GM20000 (cell line): ENCODE measurements at regions not wholly inside any gene's neighbourhood (a gene's known extent, or its start where the extent isn't known, plus 50 kb on each side); places are given as distances from the start of the nearest gene placed in this dataset.

Experiments used
- DNase-seq: peaks from one replicate; pipeline ENCODE4 v3.0.0; 2012; ENCODE audit warnings: low spot score
- TF ChIP-seq, protein P1 (sequence below): IDR thresholded peaks from 2 replicates; pipeline ENCODE4 v1.5.1; 2012; ENCODE audit warnings: mild to moderate bottlenecking, control low read depth; ENCODE audit errors: extremely low read depth, missing control alignments

- TF ChIP-seq, protein P1, sequence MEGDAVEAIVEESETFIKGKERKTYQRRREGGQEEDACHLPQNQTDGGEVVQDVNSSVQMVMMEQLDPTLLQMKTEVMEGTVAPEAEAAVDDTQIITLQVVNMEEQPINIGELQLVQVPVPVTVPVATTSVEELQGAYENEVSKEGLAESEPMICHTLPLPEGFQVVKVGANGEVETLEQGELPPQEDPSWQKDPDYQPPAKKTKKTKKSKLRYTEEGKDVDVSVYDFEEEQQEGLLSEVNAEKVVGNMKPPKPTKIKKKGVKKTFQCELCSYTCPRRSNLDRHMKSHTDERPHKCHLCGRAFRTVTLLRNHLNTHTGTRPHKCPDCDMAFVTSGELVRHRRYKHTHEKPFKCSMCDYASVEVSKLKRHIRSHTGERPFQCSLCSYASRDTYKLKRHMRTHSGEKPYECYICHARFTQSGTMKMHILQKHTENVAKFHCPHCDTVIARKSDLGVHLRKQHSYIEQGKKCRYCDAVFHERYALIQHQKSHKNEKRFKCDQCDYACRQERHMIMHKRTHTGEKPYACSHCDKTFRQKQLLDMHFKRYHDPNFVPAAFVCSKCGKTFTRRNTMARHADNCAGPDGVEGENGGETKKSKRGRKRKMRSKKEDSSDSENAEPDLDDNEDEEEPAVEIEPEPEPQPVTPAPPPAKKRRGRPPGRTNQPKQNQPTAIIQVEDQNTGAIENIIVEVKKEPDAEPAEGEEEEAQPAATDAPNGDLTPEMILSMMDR, result no peak
- DNase-seq, result no peak
Measured at GRCh38 chr2:211159972-211160371, 603.6 kb downstream of the CPS1 start.

DNA sequence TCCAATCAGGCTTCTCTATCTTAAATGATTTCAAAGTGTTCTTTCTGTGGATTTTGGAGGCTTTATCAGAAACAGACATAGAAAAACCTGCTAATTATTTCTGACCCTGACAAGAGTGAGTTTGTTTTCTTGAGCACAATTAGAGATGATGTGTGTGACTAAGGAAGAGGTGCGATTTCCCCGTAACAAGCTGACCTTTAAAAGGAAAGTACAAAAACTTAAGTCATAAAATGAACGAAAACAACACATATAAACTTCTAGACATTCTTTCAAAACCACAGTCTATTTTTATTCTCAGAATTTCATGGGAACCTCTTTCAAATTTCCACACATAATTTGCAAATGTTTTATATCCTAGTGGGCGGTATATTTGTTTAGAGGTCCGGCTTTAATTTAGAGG is 604.8 kb downstream of the CPS1 start:
- DNase-seq, result no peak

GRCh38 chr2:211162911-211163310 is 606.5 kb downstream of the CPS1 start:
- DNase-seq, result no peak

More for the DNA sequence above, 604.8 kb downstream of the CPS1 start:
- TF ChIP-seq, protein P1, result no peak

GRCh38 chr2:211170843-211171242 is 614.4 kb downstream of the CPS1 start:
- DNase-seq, result no peak
- TF ChIP-seq, protein P1, result no peak

More at GRCh38 chr2:211162911-211163310, 606.5 kb downstream of the CPS1 start:
- TF ChIP-seq, protein P1, result no peak

- DNase-seq, result no peak
- TF ChIP-seq, protein P1, result no peak
Measured at GRCh38 chr2:211174021-211174420, 617.6 kb downstream of the CPS1 start.

- no peak for DNase-seq
- TF ChIP-seq, protein P1, result no peak
Measured at GRCh38 chr2:211174631-211175030, 618.2 kb downstream of the CPS1 start.

- DNase-seq, result no peak
- TF ChIP-seq, protein P1, result no peak
Measured at GRCh38 chr2:211175956-211176355, 619.6 kb downstream of the CPS1 start.
